ACC112 (cell line): ENCODE measurements at regions not wholly inside any gene's neighbourhood (a gene's known extent, or its start where the extent isn't known, plus 50 kb on each side); places are given as distances from the start of the nearest gene placed in this dataset.

ENCODE experiments used
- H2AFZ ChIP-seq: fragments of 200-600 bp; sonication (generic); one replicate; pipeline ENCODE4 v1.6.0; 2017; ENCODE audit warnings: antibody characterized with exemption, low read length; ENCODE audit not compliant: unreplicated experiment
- H3K27ac ChIP-seq: fragments of 200-600 bp; sonication (generic); 2 replicates; pipeline ENCODE4 v1.5.1; 2014; ENCODE audit warnings: low read depth, mild to moderate bottlenecking, antibody characterized with exemption, low read length, moderate library complexity
- H3K27me3 ChIP-seq: fragments of 200-600 bp; sonication (generic); 2 replicates; pipeline ENCODE4 v1.6.1; 2014; ENCODE audit warnings: mild to moderate bottlenecking, antibody characterized with exemption, low read length, moderate library complexity, mixed read lengths; ENCODE audit not compliant: insufficient read depth
- H3K36me3 ChIP-seq: fragments of 200-600 bp; sonication (generic); 2 replicates; pipeline ENCODE4 v1.6.1; 2016; ENCODE audit warnings: mild to moderate bottlenecking, antibody characterized with exemption, low read length, moderate library complexity, mixed read lengths; ENCODE audit not compliant: insufficient read depth
- H3K4me1 ChIP-seq: fragments of 200-600 bp; sonication (generic); one replicate; pipeline ENCODE4 v1.6.1; 2016; ENCODE audit warnings: low read length, mixed read lengths; ENCODE audit not compliant: insufficient read depth, unreplicated experiment, control insufficient read depth
- H3K4me3 ChIP-seq: fragments of 200-600 bp; sonication (generic); 2 replicates; pipeline ENCODE4 v1.5.1; 2014; ENCODE audit warnings: mild to moderate bottlenecking, low read depth, low read length
- H3K79me2 ChIP-seq: fragments of 200-600 bp; sonication (generic); one replicate; pipeline ENCODE4 v1.6.0; 2016; ENCODE audit warnings: low read length; ENCODE audit not compliant: control insufficient read depth, unreplicated experiment, insufficient read depth

- Histone ChIP-seq H3K4me3 (no peak overlapping the region), H3K27me3 (no peaks in the 10 kb centered on the region)
Observed at GRCh38 chr13:21319869-21320641, 139.0 kb downstream of the ZDHHC20 start.

GRCh38 chr13:21320642-21321034 is 138.5 kb downstream of the ZDHHC20 start:
- no peak overlapping the region for H2AFZ ChIP-seq
- H3K4me1 ChIP-seq = no peaks in the 10 kb centered on the region
- H3K36me3 ChIP-seq = no peaks in the 10 kb centered on the region

More at GRCh38 chr13:21319869-21320641, 139.0 kb downstream of the ZDHHC20 start:
- H3K27ac ChIP-seq = no peak overlapping the region
- H2AFZ ChIP-seq = no peak overlapping the region
- H3K36me3 ChIP-seq = no peaks in the 10 kb centered on the region
- H3K79me2 ChIP-seq = no peaks in the 10 kb centered on the region
- no peaks in the 10 kb centered on the region for H3K4me1 ChIP-seq

GRCh38 chr13:21321269-21321668 is 137.8 kb downstream of the ZDHHC20 start:
- Histone ChIP-seq H3K79me2 (no peaks in the 10 kb centered on the region), H2AFZ (no peak overlapping the region), H3K4me1 (no peaks in the 10 kb centered on the region), H3K27me3 (no peaks in the 10 kb centered on the region), H3K4me3 (no peak overlapping the region), H3K36me3 (no peaks in the 10 kb centered on the region), H3K27ac (no peak overlapping the region)

More at GRCh38 chr13:21320642-21321034, 138.5 kb downstream of the ZDHHC20 start:
- Histone ChIP-seq H3K4me3 (no peak overlapping the region), H3K27me3 (no peaks in the 10 kb centered on the region), H3K79me2 (no peaks in the 10 kb centered on the region), H3K27ac (no peak overlapping the region)

- no peak overlapping the region for H2AFZ ChIP-seq
- no peaks in the 10 kb centered on the region for H3K4me1 ChIP-seq
- no peak overlapping the region for H3K27ac ChIP-seq
- H3K36me3 ChIP-seq = no peaks in the 10 kb centered on the region
- no peak overlapping the region for H3K4me3 ChIP-seq
- H3K79me2 ChIP-seq = no peaks in the 10 kb centered on the region
- no peaks in the 10 kb centered on the region for H3K27me3 ChIP-seq
Observed at GRCh38 chr13:21322327-21322965, 136.7 kb downstream of the ZDHHC20 start.
